Keratinocyte (primary cell): ENCODE measurements at regions not wholly inside any gene's neighbourhood (a gene's known extent, or its start where the extent isn't known, plus 50 kb on each side); places are given as distances from the start of the nearest gene placed in this dataset.

ENCODE experiments used
- CTCF ChIP-seq, 3 experiments: IDR thresholded peaks in 1 of 3; conservative IDR thresholded peaks in 1 of 3; optimal IDR thresholded peaks in 1 of 3; 2 replicates in 2 of 3; 3 replicates in 1 of 3; pipeline versions ENCODE3 to v1.5.1; 2011; ENCODE audit warnings: low read length in 3 of 3, mild to moderate bottlenecking in 3 of 3, moderate library complexity in 2 of 3, control low read depth in 1 of 3, inconsistent platforms in 1 of 3; ENCODE audit not compliant: insufficient read depth in 2 of 3; ENCODE audit errors: extremely low read depth in 1 of 3
- EZH2 ChIP-seq: IDR thresholded peaks from one replicate; pipeline ENCODE4 v1.6.1; 2012; ENCODE audit warnings: inconsistent platforms, mild to moderate bottlenecking, low read length, moderate library complexity

- no peak for TF ChIP-seq CTCF (optimal IDR thresholded peaks at IDR 0.05 in 1 of 3, IDR thresholded peaks at IDR 0.05 in 1 of 3, conservative IDR thresholded peaks at IDR 0.05 in 1 of 3; ENCODE audit: extremely low read depth in 1 of 3, insufficient read depth in 2 of 3, low read length in 3 of 3)
- TF ChIP-seq EZH2: no peak
Measured at GRCh38 chr5:154540600-154540999, 62.6 kb upstream of the HAND1 start.
